Activated CD4-positive, alpha-beta T cell treated with anti-CD3 and anti-CD28 coated beads, Interleukin-2, Interleukin-6, amounts not matched to agents 100 ng/mL and 50 ng/mL, durations not matched to agents 16 hours and 8 hours (primary cell): ENCODE measurements at regions not wholly inside any gene's neighbourhood (a gene's known extent, or its start where the extent isn't known, plus 50 kb on each side); places are given as distances from the start of the nearest gene placed in this dataset.
A peak's percentile ranks its signal among the peaks of the same experiment; 100 is the strongest.
"Not testable (repeated sequence)": the region's sequence is repeated elsewhere in the genome, so short reads cannot be mapped to it uniquely, and the experiment has no call there.

Experiments used
- DNase-seq: peaks from one replicate; pipeline ENCODE4 v3.0.0-alpha.2; 2020

DNA sequence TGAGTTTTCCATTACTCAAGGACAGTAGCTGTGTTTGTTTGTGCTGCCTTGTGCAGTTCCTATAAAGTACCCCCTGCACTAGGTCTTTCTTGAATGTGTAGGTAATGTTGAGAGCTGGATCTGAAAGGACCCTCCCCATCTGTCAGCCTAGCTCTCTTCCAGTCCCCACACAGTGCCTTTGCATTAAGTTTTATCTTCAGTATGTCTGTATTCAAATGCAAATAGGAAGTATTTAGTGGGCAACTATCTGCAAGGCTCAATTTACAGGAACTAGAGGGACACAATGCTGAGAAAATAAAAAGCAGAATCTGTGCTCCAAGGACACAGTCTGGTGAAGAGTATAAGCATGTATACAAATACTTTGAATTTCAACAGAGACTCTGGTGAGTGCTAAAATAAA, 558.5 kb downstream of the RFC3 start:
- no peak for DNase-seq

DNA sequence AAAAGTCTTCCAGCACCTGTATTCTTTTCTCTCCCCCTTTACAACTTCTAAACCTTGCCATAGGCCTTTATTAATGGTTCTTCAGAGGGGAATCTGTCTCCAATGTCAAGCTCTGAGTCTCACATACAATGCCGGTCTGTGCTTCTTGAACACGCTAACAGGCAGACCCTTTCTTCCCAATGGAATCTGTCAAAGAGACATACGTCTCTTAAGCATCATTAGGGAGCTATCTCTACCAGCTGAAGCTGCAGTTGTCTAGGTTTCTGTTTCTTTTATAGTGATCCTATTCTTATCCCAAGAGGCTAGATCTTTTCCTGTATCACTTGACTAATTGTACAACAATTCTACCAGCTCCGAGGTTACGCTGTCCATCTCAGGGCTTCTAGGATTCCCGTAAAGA, 560.8 kb upstream of the NBEA start:
- DNase-seq, result no peak

DNA sequence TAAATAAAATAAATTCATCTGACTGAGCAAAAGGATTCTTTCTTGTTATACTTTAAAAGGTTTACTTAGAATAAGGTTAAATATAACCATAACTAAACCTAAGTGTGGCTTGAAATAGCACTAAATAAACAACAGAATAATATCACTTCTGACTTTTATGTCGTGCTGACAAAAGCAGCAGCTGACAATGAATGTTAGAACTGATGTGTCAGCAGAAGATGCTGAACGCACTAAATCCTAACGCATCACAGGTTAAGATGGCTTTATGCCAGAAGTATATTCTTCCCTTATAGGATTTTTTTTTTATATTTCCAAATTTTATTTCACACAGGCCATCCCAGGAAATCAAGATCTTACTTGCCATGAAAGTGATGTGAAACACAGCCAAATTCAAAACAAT, 558.3 kb upstream of the NBEA start:
- no peak for DNase-seq

DNA sequence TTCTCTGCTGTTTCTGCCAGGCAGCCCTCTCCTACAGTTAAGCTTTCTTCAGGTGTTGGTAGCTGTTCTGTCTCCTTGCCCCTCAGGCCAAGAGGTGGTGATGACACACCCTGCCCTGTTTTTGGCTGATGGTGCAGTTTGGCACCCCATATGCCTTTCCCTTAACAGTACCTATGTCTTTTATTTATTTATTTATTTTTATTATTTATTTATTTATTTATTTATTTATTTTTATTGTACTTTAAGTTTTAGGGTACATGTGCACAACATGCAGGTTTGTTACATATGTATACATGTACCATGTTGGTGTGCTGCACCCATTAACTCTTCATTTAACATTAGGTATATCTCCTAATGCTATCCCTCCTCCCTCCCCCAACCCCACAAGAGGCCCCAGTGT, 555.8 kb upstream of the NBEA start:
- not testable (repeated sequence) for DNase-seq

DNA sequence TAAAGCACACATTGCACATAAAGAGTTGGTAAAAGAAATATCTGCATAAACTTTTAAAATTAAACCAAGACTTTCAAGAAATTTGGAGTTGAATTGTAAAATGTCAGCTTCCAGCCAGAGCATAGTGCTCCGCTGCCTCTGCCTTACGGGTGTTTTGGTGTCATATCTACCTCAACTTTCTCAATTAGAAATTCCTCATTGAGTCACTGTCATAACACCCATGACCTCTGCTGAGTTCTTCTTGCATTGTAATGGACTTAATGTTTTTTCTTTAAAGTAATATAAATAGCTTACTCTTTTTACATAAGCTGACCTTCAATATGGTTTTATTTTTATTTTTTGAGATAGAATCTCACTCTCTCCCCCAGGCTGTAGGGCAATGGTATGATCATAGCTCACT, 551.0 kb upstream of the NBEA start:
- no peak for DNase-seq

DNA sequence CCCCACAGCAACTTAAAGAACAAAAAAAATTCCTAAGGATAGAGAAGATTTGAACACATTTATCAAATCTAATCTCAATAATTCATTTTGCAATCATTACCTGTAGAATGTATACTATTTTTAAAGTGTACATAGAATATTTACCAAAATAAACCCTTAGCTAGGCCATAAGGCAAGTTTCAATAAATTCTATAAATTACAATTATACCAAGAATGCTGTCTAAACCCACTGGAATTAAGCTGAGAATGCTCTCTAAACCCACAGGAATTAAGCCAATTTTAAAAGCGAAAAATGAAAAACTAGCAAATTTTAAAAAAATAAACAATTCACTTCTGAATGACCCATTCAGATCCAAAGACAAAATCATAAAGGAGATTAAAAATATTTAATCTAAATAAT, 540.4 kb upstream of the NBEA start:
- no peak for DNase-seq

DNA sequence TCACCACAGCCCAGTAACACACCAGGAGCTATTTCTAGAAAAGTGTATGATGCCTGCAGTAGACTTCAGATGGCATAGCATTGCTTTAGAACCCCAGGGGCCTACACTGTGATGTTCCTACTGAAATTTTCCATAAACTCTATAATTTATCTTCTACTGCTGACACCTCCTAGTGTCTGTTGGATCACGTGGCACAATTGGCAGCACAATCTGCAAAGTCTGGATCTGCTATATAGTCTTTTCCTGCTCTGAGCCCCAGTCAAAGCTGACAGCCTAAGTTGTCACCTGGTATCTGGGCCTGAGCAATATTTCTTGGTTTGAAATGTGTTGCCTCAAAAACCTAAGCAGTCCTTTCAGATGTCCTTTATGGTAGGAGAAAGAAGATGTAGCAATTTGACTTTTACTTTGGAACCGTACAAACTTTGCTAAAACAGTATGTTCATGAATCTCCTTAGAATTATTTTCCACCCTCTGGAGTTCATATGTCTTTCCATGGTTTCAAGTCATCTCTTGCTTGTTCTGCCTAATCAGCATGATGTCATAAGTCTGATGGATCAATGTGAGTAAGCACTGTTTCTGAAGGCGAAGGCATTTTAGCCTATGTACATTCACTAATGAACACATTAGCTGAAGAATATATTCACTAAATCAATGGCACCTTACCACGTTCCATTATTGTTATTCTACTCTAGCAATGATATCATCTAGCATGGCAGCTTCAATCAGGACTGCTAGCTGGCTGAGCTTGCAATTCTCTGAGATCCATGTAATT, 536.5 kb upstream of the NBEA start:
- DNase-seq, result no peak

DNA sequence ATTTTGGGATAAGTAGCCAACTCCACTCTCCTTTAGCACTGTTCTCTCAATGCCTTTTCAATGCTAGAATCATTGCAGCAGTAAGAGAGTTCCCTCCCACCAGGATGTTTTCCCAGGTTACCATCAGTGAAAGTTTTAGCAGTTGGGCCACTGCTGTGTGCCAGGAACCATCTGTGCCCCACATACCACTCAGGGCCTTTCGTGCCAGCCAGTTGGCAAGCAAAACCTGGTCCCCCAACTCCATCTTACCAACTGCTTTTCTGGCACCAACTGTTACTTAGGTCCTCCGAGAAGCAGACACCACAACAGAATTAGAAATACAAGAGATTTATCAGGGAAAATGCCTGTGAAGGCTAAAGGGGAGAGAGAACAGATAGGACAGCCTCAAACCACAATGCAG, 533.4 kb upstream of the NBEA start:
- DNase-seq, result no peak

DNA sequence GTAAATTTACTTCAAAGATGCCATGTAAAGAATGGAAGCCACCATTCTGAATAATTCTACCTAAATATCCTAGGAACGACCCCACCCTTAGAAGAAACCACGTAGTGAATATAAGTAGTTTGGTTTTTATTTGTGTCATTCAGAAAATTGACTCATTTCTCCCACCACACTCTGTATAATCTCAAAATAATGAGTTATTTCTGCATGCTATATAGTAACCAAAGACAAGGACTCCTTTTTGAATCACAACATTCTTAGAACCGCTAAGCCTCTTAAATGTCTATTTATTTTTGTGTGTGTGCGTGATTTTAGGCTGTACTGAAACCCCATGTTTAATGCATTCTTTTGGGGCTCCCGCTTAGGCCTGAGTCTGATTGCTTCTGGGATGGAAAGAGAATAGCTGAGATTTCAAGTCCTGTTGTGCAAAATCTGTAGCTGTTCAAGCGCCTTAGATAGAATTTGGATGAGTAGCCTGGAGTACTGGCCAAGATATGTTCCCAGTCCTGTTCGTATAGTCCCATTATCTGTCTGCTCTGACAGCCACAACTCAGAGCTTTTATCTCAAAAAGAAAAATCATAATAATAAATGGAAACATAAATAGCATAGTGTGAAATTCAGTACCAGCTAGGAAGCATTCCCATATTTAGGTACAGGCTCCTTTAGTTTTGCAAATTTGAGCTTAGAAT, 532.4 kb upstream of the NBEA start:
- DNase-seq, result peak; percentile 1

DNA sequence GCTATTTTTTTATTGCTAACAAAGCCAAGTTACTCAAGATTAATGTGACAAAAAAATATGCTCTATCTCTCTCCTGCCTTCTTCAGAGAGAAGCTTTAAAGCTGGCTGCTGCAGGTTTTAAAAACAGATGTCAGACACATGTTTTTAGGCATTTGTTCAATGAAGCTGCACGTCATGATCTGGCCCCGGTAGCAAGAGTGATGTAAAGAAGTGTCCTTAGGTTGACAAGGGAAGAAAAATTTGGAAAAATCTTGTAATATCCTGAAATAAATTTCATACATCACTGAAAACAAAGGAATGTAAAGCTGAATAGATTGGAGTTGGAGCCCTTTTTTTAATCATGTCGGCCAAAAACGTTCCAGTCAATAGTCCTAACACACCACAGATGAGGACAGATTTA, 531.4 kb upstream of the NBEA start:
- no peak for DNase-seq

DNA sequence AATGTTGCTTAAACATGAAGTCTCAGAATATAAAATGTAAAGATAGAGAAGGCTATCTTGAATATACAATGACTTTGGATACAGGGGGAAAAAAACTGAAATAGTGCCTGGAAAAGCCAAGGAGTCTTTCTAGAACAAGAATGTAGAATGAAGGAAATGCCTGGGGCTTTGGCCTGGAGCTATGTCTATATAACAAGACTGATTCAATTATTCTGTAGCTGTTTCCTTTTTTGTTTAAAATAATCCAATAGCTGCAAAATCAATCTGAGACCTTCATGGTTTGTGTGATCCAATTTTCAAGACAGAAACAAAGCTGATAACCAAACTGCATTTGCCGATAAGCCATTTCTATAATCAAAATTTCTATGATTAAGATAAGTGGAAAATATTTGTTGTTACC, 530.9 kb upstream of the NBEA start:
- DNase-seq, result no peak

DNA sequence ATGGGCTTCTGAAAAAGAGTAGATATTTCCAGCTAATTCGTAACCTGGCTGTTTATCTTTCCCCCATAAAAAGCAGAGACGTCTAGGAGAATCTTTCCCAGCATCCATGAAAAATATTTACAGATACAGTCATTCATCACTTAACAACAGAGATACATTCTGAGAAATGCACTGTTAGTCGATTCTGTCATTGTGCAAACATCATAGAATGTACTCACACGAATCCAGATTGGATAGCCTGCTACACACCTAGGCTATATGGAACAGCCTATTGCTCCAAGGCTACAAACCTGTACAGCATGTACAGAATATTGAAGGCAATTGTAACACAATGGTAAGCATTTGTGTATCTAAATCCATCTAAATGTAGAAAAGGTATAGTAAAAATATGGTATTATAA, 530.2 kb upstream of the NBEA start:
- no peak for DNase-seq

DNA sequence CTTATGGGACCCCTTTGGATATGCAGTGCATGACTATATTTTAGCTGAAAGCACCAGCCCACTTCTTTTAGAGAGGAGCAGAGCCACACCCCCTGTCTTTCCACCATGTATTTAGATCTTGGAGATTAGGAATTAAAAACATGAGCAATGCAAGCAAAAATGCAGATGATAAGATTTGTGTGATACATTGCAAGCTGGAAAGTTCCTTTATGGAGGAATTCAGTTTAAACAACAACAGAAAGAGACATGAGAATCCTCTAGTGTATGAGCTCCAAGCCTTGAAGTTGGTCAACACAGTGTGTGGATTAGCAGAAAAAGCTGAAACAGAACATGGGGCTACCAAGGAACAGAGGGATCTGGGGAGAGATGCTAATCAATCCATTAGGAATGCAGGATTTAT, 529.8 kb upstream of the NBEA start:
- DNase-seq, result no peak

DNA sequence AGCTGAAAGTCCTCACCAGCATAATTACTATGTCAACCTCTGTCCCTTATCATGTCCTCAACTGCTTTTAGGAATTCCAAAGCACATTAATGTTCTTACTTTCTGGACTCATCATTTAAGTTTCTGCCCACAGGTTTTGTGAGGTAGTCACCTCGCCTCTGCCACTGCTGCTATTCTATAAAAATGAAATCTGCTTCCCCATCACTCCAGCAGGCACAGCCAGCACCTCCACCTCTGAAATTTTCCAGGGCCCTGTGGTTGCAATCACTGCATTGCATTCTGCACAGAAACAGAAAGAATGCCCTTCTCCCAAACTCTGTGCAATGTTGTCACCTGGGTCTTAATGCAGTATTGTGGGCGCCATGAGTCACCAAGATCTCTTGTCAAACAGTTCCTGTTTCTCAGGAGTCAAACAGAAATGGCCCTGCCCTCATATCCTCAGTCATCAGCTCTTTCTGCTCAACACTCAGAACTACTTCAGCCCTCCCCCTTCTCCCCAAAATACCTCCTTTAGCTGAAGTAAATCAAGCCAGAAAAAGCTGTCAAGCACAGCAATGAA, 529.2 kb upstream of the NBEA start:
- no peak for DNase-seq

DNA sequence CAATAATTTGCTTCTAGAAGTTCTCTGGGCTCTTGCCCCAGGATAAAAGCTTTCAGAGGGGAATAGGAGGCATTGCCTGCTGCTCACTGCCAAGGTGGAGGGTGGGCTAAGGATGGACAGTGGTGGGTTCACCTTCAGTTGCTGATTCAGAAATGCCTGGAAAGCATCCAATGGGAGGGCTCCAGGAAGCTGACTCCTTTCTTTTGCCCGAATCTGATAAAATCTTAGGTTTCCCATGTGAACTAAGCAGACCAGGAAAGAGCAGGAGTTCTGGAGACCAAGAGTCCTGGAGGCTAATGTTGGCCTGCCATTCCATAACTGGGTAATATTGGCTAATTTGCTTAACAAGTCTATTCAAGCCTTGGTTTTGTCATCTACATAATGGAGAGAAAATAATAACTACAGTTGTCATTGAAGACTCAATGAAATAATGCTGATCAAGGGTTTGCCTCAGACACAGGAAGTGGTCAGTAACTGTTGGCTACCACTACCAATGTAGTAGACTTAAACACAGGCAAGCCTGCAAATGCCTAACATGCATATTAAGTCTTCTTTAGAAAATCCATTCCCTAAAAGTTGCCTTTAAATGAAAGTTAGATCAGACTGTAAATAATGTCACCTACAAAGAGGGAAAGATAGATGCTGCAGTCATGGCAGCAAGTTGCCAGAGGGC, 528.4 kb upstream of the NBEA start:
- DNase-seq, result no peak

DNA sequence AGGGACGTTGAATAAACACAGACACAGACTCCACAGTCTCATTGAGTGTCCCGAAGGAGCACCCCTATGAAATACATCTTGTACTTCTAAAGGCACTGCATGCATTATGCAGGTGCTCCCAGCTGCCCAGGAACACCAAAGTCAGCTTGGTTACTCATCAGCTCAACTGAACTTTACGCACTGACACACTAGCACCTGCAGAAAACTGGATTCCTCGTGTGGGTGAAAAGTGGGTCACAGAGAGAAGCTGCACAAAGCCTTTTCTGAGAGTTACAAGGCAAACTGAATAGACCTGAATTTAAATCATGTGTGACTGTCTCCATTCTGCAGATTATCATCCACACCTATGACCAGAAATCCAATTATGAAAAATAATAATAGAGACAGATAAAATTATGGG, 527.5 kb upstream of the NBEA start:
- no peak for DNase-seq

DNA sequence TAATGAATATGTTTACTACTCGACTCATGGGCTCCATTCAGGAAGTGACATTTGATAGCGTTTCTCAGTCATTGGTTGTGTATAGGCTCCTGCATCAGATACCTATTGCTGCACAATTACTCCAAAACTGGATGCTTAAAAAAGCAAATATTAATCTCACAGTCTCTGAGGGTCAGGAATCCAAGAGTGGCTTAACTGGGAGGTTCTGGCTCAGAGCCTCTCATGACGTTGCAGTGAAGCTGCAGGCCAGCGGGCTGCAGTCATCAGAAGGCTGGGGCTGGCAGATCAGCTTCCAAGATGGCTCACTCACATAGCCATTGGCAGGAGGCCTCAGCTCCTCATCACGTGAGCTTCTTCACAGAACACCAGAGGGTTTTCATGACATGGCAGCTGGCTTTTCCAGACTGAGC, 525.1 kb upstream of the NBEA start:
- no peak for DNase-seq

DNA sequence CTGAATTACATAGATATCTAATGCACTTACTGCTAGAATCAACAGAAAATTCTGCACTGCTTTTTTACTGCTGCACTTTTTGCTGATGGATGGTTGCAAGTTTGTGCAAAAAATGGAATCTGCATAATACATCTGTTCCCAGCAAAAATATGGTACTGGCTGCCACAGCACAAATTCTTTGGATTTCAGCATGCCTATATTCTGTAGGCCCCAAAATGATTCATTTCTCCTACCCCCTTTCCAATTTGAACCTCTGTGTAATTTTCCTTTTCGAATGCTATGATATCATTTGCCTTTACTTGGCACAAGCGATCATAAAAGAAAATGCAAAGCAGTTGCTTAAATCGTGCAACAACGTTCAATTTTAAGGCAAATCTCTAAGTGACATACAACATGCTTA, 524.2 kb upstream of the NBEA start:
- DNase-seq, result no peak

DNA sequence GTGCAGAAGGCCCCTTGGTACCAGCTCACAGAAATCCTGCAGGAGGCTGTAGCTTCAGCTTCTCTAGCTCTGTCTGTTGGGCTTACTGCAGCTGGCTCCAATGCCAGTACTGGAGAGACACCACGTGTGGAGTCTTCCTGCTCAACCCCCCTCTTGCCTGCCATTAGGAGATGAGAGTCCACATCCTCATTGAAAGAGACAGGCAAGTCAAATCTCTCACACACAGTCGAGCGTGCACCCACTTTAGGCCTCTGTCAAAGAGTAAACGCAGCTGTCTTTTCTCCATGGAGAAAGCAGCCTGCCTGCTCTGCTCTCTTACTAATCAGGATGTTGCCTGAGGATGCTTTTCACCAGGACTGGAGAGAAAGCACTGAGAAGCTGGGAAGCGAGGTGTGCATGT, 523.0 kb upstream of the NBEA start:
- DNase-seq, result no peak

DNA sequence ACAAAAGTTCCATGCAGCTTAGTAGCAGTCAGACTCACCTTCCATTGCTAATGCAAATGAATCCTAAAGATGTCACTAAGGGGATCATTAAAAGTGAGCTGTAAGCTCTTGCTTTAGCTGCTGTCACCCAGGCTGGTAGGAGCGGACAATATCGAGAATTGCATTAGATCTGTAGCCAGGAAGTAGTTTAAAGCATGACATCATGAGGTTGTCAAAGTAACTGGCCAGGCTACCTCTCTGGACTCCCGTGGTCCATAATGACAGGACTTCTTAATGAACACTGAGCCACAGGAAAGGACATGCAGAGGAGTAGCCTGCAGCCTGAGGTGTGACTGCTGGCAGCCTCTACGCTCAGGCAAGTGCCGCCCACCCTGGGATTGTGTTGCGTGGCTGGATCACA, 522.3 kb upstream of the NBEA start:
- no peak for DNase-seq

DNA sequence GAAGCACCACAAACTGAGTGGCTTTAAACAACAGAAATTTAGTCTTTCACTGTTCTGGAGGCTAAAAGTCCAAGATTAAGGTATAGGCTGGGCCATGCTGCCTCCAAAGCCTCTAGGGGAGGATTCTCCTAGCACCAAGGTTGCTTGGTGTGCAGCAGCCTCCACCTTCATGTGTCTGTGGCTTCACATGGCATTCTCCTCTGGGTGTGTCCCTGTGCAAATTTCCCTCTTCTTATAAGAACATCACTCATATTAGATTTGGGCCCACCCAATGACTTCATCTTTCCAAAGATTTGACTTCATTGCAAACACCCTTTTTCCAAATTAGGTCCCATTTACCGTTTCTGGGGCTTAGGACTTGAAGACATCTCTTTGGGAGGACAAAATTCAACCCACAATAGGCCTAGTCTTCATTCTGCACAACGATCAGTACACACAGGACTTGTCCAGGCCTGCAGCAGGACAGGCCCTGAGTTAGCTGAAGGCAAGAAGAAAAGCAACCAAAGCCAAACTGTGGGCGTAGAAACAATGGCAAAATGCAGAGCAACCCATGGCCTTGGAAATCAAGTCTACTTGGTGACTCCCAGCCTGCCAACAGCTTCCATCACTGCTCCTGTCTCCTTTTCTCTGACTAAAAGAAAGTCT, 521.2 kb upstream of the NBEA start:
- no peak for DNase-seq

DNA sequence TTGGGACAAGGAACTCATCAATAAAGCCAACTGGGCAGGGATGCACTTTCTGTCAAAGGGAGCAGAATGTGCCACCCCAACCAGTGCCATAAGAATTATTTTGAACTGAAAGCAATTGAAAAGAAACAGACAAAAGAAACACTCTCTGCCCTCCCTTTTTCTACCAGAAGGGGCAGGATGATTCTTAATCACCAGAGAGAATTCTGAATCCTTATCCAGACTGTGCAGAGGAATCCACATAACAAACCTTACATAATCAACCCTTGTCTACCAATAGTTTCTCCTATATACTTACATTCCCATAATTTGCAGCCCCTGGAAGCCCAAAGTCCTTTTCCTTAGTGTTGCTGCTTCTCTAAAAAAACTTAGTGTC, 520.7 kb upstream of the NBEA start:
- no peak for DNase-seq

DNA sequence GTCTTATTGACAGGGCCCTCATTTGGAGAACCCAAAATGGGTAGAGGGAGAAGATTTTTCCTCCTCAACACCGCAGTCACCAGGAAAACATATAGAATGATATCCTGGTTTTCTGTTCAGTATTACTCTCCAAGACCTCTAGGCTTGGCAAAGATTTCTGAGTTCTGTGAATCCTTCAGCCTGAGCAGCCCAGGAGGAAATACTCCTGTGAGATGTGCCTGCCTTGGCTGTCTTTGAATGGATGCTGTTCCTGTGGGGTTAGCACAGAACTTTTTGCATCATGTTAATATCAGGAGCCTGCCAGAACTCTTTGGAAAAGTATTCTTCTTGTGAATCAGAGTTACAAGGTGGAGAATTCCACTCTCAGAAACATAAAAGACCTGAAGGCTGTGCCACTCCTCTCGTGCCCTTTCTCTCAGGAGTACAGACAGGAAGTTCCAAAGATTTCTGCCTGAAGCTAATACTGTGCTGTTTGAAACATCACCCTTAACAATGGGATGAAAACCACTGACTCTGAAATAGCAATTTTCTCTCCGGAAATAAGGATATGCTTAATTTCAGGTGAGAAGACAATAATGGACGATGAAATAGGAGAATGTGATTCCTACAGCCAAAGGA, 520.1 kb upstream of the NBEA start:
- DNase-seq, result no peak
